Nephron progenitor cell (in vitro differentiated cells): ENCODE measurements at regions not wholly inside any gene's neighbourhood (a gene's known extent, or its start where the extent isn't known, plus 50 kb on each side); places are given as distances from the start of the nearest gene placed in this dataset.

Source experiments
- DNase-seq: peaks from one replicate; pipeline ENCODE4 v3.0.0; 2021
- H3K27ac Mint-ChIP-seq: 2 replicates; pipeline ENCODE4 v1.8.0; 2021; ENCODE audit warnings: mild to moderate bottlenecking, moderate library complexity, mixed read lengths
- H3K27me3 Mint-ChIP-seq: 2 replicates; pipeline ENCODE4 v1.8.0; 2021; ENCODE audit warnings: mild to moderate bottlenecking, low read depth, mixed read lengths; ENCODE audit not compliant: poor library complexity
- H3K36me3 Mint-ChIP-seq: 2 replicates; pipeline ENCODE4 v1.8.0; 2021; ENCODE audit warnings: low read depth, mixed read lengths
- H3K4me1 Mint-ChIP-seq: 2 replicates; pipeline ENCODE4 v1.8.0; 2021; ENCODE audit warnings: mixed read lengths
- H3K4me3 Mint-ChIP-seq: 2 replicates; pipeline ENCODE4 v1.8.0; 2021; ENCODE audit warnings: mild to moderate bottlenecking, moderate library complexity, mixed read lengths
- H3K9me3 Mint-ChIP-seq: 2 replicates; pipeline ENCODE4 v1.8.0; 2021; ENCODE audit warnings: mild to moderate bottlenecking, moderate library complexity, mixed read lengths
- CTCF ChIP-seq: fragments of 200-600 bp; sonication (generic); IDR thresholded peaks from 2 replicates; pipeline ENCODE4 v1.5.0; 2021; ENCODE audit warnings: antibody characterized with exemption

- Mint-ChIP-seq H3K27ac (peak overlapping the region; percentile 14), H3K27me3 (no peaks in the 10 kb centered on the region), H3K9me3 (peaks cover 4% of the 10 kb centered on the region), H3K36me3 (no peaks in the 10 kb centered on the region), H3K4me1 (peaks cover 25% of the 10 kb centered on the region), H3K4me3 (no peak overlapping the region)
- TF ChIP-seq CTCF, result no peak
- DNase-seq, result no peak
Observed at GRCh38 chr13:80555796-80556678, 215.1 kb upstream of the SPRY2 start.

GRCh38 chr13:80552851-80553440 is 212.0 kb upstream of the SPRY2 start:
- Mint-ChIP-seq H3K4me1 (peaks cover 32% of the 10 kb centered on the region), H3K27me3 (no peaks in the 10 kb centered on the region), H3K9me3 (no peaks in the 10 kb centered on the region), H3K36me3 (no peaks in the 10 kb centered on the region), H3K27ac (peak overlapping the region; percentile 70), H3K4me3 (no peak overlapping the region)
- no peak for TF ChIP-seq CTCF
- no peak for DNase-seq

- H3K27me3 Mint-ChIP-seq, result no peaks in the 10 kb centered on the region
- H3K4me3 Mint-ChIP-seq, result no peak overlapping the region
- no peak for DNase-seq
- peaks cover 33% of the 10 kb centered on the region for H3K4me1 Mint-ChIP-seq
- no peak for TF ChIP-seq CTCF
- H3K27ac Mint-ChIP-seq, result peak overlapping the region; percentile 43
- no peaks in the 10 kb centered on the region for H3K9me3 Mint-ChIP-seq
- H3K36me3 Mint-ChIP-seq, result no peaks in the 10 kb centered on the region
Observed at GRCh38 chr13:80551650-80552497, 210.9 kb upstream of the SPRY2 start.

GRCh38 chr13:80550971-80551441 is 210.1 kb upstream of the SPRY2 start:
- Mint-ChIP-seq H3K36me3 (no peaks in the 10 kb centered on the region), H3K27ac (peak overlapping the region; percentile 68), H3K9me3 (no peaks in the 10 kb centered on the region), H3K4me3 (no peak overlapping the region), H3K4me1 (peaks cover 33% of the 10 kb centered on the region), H3K27me3 (no peaks in the 10 kb centered on the region)
- no peak for TF ChIP-seq CTCF
- no peak for DNase-seq

- no peak for DNase-seq
- Mint-ChIP-seq H3K4me1 (peaks cover 33% of the 10 kb centered on the region), H3K36me3 (no peaks in the 10 kb centered on the region), H3K9me3 (no peaks in the 10 kb centered on the region), H3K27ac (no peak overlapping the region), H3K4me3 (no peak overlapping the region), H3K27me3 (no peaks in the 10 kb centered on the region)
- no peak for TF ChIP-seq CTCF
Observed at GRCh38 chr13:80548915-80549314, 208.0 kb upstream of the SPRY2 start.
